HepG2 (cell line): ENCODE measurements at regions not wholly inside any gene's neighbourhood (a gene's known extent, or its start where the extent isn't known, plus 50 kb on each side); places are given as distances from the start of the nearest gene placed in this dataset.
"Not testable (repeated sequence)": the region's sequence is repeated elsewhere in the genome, so short reads cannot be mapped to it uniquely, and the experiment has no call there.

Source experiments
- ATAC-seq: fragments of 200-7000 bp; cut with Tn5 transposase; 3 replicates; pipeline ENCODE4 v1.9.1; 2020; ENCODE audit warnings: mild to moderate bottlenecking, moderate library complexity
- BruUV-seq: library from RNA; stranded (reverse); fragments of 400-500 nt; replicated peaks from 2 replicates; lab custom pipeline; 2021; lab: Mats Ljungman, UMichigan
- CTCF ChIA-PET: fragments of 300-600 bp; formaldehyde crosslinking; extraction: SDS; loops from one replicate; lab custom pipeline; 2021; ENCODE audit warnings: low total read pairs, inconsistent platforms, low intra/inter-chr PET ratio; lab: Yijun Ruan, JAX
- POLR2A ChIA-PET: fragments of 350-600 bp; sonication (Branson Sonifier 250); formaldehyde crosslinking; loops from one replicate; lab custom pipeline; 2020; ENCODE audit warnings: antibody characterized with exemption, inconsistent platforms; lab: Yijun Ruan, JAX
- DNase-seq: peaks from one replicate; pipeline ENCODE4 v3.0.0-alpha.2; 2015; ENCODE audit warnings: low spot score
- FAIRE-seq: peaks from 3 replicates; lab custom pipeline; 2011; peaks lifted over from hg19 to GRCh38; lab: Jason Lieb, UNC
- H2AFZ ChIP-seq: one replicate; pipeline ENCODE4 v1.6.1; 2011; ENCODE audit warnings: low read length, inconsistent platforms
- H3K27ac ChIP-seq: fragments of 300-600 bp; 3 replicates; pipeline ENCODE4 v1.8.0; 2011; ENCODE audit warnings: mixed run types, mild to moderate bottlenecking, mixed read lengths, low read length, inconsistent platforms; ENCODE audit not compliant: insufficient read depth; ENCODE audit errors: extremely low read length
- H3K27me3 ChIP-seq, 2 experiments: fragments of 200-600 bp in 1 of 2; 2 replicates in 1 of 2; 3 replicates in 1 of 2; pipeline versions ENCODE4 v1.6.0 to v1.8.0; 2011; ENCODE audit warnings: low read length in 2 of 2, mild to moderate bottlenecking in 2 of 2, moderate library complexity in 2 of 2, inconsistent platforms in 1 of 2; ENCODE audit not compliant: insufficient read depth in 2 of 2, control insufficient read depth in 1 of 2
- H3K36me3 ChIP-seq, 2 experiments: fragments of 200-600 bp in 1 of 2; replicated peaks in 1 of 2; 2 replicates in 1 of 2; 3 replicates in 1 of 2; pipeline versions ENCODE4 v1.5.1 to v1.8.0; 2011; ENCODE audit warnings: low read length in 2 of 2, inconsistent platforms in 1 of 2; ENCODE audit not compliant: insufficient read depth in 2 of 2, control insufficient read depth in 1 of 2
- H3K4me1 ChIP-seq: 2 replicates; pipeline ENCODE4 v1.5.1; 2012; ENCODE audit warnings: low read length, inconsistent platforms; ENCODE audit not compliant: insufficient read depth
- H3K4me2 ChIP-seq: 2 replicates; pipeline ENCODE4 v1.6.0; 2011; ENCODE audit warnings: low read depth, low read length, inconsistent platforms
- H3K4me3 ChIP-seq, 3 experiments: fragments of 200-600 bp in 1 of 3; sonication (generic), shearing (Covaris generic) in 1 of 3; replicated peaks in 1 of 3; 2 replicates each; pipeline ENCODE4 v1.5.1; 2011 to 2016; ENCODE audit warnings: low read length in 3 of 3, inconsistent platforms in 2 of 3, low read depth in 2 of 3, mild to moderate bottlenecking in 2 of 3, control low read depth in 1 of 3, mixed read lengths in 1 of 3; ENCODE audit not compliant: insufficient read depth in 1 of 3
- H3K79me2 ChIP-seq: one replicate; pipeline ENCODE4 v1.6.1; 2011; ENCODE audit warnings: low read length, inconsistent platforms; ENCODE audit not compliant: insufficient read depth
- H3K9ac ChIP-seq: 2 replicates; pipeline ENCODE4 v1.6.0; 2011; ENCODE audit warnings: mild to moderate bottlenecking, low read depth, low read length, inconsistent platforms; ENCODE audit not compliant: insufficient read depth
- H3K9me3 ChIP-seq: 2 replicates; pipeline ENCODE4 v1.5.1; 2012; ENCODE audit warnings: mild to moderate bottlenecking, low read length
- H4K20me1 ChIP-seq: 2 replicates; pipeline ENCODE4 v1.6.0; 2011; ENCODE audit warnings: inconsistent platforms, mild to moderate bottlenecking, low read length, moderate library complexity; ENCODE audit not compliant: insufficient read depth
- AKAP8 ChIP-seq: sonication (generic); formaldehyde crosslinking; IDR thresholded peaks from 2 replicates; pipeline ENCODE4 v1.5.1; 2020; ENCODE audit warnings: mild to moderate bottlenecking, missing genetic modification reagents
- FOXA1 ChIP-seq, 2 experiments: fragments of 450-650 bp in 1 of 2; sonication (generic) in 1 of 2; formaldehyde crosslinking in 1 of 2; IDR thresholded peaks; 2 replicates each; pipeline versions ENCODE4 v1.4.0 to v1.6.1; 2016 to 2020; ENCODE audit warnings: missing genetic modification reagents in 1 of 2
- FOXA3 ChIP-seq: IDR thresholded peaks from 2 replicates; pipeline ENCODE4 v1.6.1; 2016; ENCODE audit warnings: missing genetic modification reagents, missing compliant biosample characterization
- GTF2F1 ChIP-seq: fragments of 150-350 bp; IDR thresholded peaks from 2 replicates; pipeline ENCODE4 v1.6.1; 2014; ENCODE audit warnings: low read length
- KDM2A ChIP-seq: sonication (generic); formaldehyde crosslinking; IDR thresholded peaks from 2 replicates; pipeline ENCODE4 v1.4.0; 2020; ENCODE audit warnings: low read depth, missing genetic modification reagents, borderline replicate concordance
- NPAS2 ChIP-seq: sonication (generic); formaldehyde crosslinking; IDR thresholded peaks from 2 replicates; pipeline ENCODE4 v1.8.0; 2022; ENCODE audit warnings: mild to moderate bottlenecking, missing genetic modification reagents, borderline replicate concordance
- PHF20 ChIP-seq: sonication (generic); formaldehyde crosslinking; IDR thresholded peaks from 2 replicates; pipeline ENCODE4 v1.5.0; 2020; ENCODE audit warnings: mild to moderate bottlenecking, missing genetic modification reagents
- SOX13 ChIP-seq, 3 experiments: fragments of 450-650 bp in 1 of 3; sonication (generic) in 1 of 3; formaldehyde crosslinking in 1 of 3; IDR thresholded peaks in 2 of 3; conservative IDR thresholded peaks in 1 of 3; 2 replicates each; pipeline versions ENCODE4 v1.5.0 to v1.6.1; 2016 to 2020; ENCODE audit warnings: antibody characterized with exemption in 1 of 3, mild to moderate bottlenecking in 1 of 3, missing compliant biosample characterization in 1 of 3, missing genetic modification reagents in 1 of 3, moderate library complexity in 1 of 3
- SUZ12 ChIP-seq: fragments of 150-350 bp; IDR thresholded peaks from 2 replicates; pipeline ENCODE4 v1.6.1; 2014; ENCODE audit warnings: low read depth, low read length
- TMF1 ChIP-seq: sonication (generic); formaldehyde crosslinking; IDR thresholded peaks from 2 replicates; pipeline ENCODE4 v1.8.1; 2022; ENCODE audit warnings: low read depth, missing genetic modification reagents
- ZMYM4 ChIP-seq: sonication (generic); formaldehyde crosslinking; IDR thresholded peaks from 2 replicates; pipeline ENCODE4 v1.8.1; 2023; ENCODE audit warnings: mild to moderate bottlenecking, missing genetic modification reagents
- ZNF687 ChIP-seq: sonication (generic); formaldehyde crosslinking; IDR thresholded peaks from 2 replicates; pipeline ENCODE4 v1.5.1; 2020; ENCODE audit warnings: mild to moderate bottlenecking, missing genetic modification reagents, moderate library complexity
- ZNF768 ChIP-seq: sonication (generic); formaldehyde crosslinking; IDR thresholded peaks from 2 replicates; pipeline ENCODE4 v1.4.0; 2020; ENCODE audit warnings: missing genetic modification reagents
- WGBS: methylation state at CpG from one replicate; pipeline ENCODE4 v1.1.6; 2017; ENCODE audit warnings: low lambda C conversion rate; 5-methylcytosine and 5-hydroxymethylcytosine counted together
- in situ Hi-C: cut with HindIII; loops from 2 replicates; pipeline ENCODE4 v1.10.0; 2017; ENCODE audit warnings: low pct_unique_long_range_greater_than_20kb; ENCODE audit not compliant: extremely low pct_ligation_motif_present
- intact Hi-C: fragments of 100-400 bp; cut with micrococcal nuclease; formaldehyde crosslinking; loops from one replicate; pipeline ENCODE4 v1.10.0; 2022; ENCODE audit not compliant: unreplicated experiment

- no peaks in the 10 kb centered on the region for H3K27me3 ChIP-seq
- 0% methylated on average over 1 of the region's 5 CpGs for WGBS
- FAIRE-seq (no peak), DNase-seq (no peak), ATAC-seq (no peak; the same call in 2 of the 3 replicates)
- H2AFZ ChIP-seq, result no peak overlapping the region
- no peaks in the 10 kb centered on the region for H3K79me2 ChIP-seq
- no peak overlapping the region for H3K9ac ChIP-seq
- POLR2A ChIA-PET, result no interaction called here
- no TSS peak for BruUV-seq
- CTCF ChIA-PET, result no interaction called here
- TF ChIP-seq PHF20 (CRISPR knock-in tag), result no peak
- TF ChIP-seq SUZ12, result no peak
- TF ChIP-seq AKAP8 (CRISPR knock-in tag), result no peak
- no peak for TF ChIP-seq GTF2F1
- TF ChIP-seq NPAS2 (CRISPR knock-in tag), result no peak
- TF ChIP-seq TMF1, result no peak
- H4K20me1 ChIP-seq, result no peaks in the 10 kb centered on the region
- H3K9me3 ChIP-seq, result no peaks in the 10 kb centered on the region
- intact Hi-C loops (no loop called here), in situ Hi-C loops (no loop called here)
- peaks cover 19% of the 10 kb centered on the region for H3K4me1 ChIP-seq
- H3K4me3 ChIP-seq, result no peak overlapping the region
- no peaks in the 10 kb centered on the region for H3K36me3 ChIP-seq
- no peak overlapping the region for H3K27ac ChIP-seq
- no peak overlapping the region for H3K4me2 ChIP-seq
These were observed 106.0 kb downstream of the CXCL12 start for GRCh38 chr10:44278837-44279324.

GRCh38 chr10:44268435-44268948 is 116.4 kb downstream of the CXCL12 start:
- ATAC-seq; BruUV-seq; H2AFZ ChIP-seq; H3K36me3 ChIP-seq; intact Hi-C loops; H3K4me1 ChIP-seq; H3K4me3 ChIP-seq; H3K4me2 ChIP-seq; H3K79me2 ChIP-seq; FAIRE-seq; CTCF ChIA-PET; H3K27ac ChIP-seq; H3K9ac ChIP-seq; in situ Hi-C loops; DNase-seq; H3K27me3 ChIP-seq; H4K20me1 ChIP-seq; TF ChIP-seq SOX13, FOXA1 (IDR thresholded peaks at IDR 0.05): not testable (repeated sequence)
- WGBS, result 100% methylated on average over 2 of the region's 16 CpGs
- POLR2A ChIA-PET, result interaction anchor here (1.1 kb wide), 1 partner anchor 9 kb away, joined by 3 read pairs; no protein-coding TSS in a partner anchor
- peaks cover 28% of the 10 kb centered on the region for H3K9me3 ChIP-seq
- TF ChIP-seq ZNF768 (CRISPR knock-in tag), result peak; percentile 46; the same call in 1 of the 2 replicates
- peak; percentile 76 for TF ChIP-seq FOXA3 (CRISPR knock-in tag)
- TF ChIP-seq SOX13 (CRISPR knock-in tag; conservative IDR thresholded peaks at IDR 0.05 in 1 of 2, IDR thresholded peaks at IDR 0.05 in 1 of 2), result peak in 1 of 2 experiments; percentile 38; a peak in 1 of 4 replicates
- peak; percentile 55 for TF ChIP-seq ZMYM4 (CRISPR knock-in tag)
- peak; percentile 72 for TF ChIP-seq FOXA1 (CRISPR knock-in tag; IDR thresholded peaks at IDR 0.05)
- peak; percentile 44 for TF ChIP-seq ZNF687
- TF ChIP-seq KDM2A (CRISPR knock-in tag), result 0 out of 2 replicates have a peak, but pooled peaks have one; percentile 17
